ENCODE measurements at regions not wholly inside any gene's neighbourhood (a gene's known extent, or its start where the extent isn't known, plus 50 kb on each side); places are given as distances from the start of the nearest gene placed in this dataset.

GRCh38 chr1:87833166-87833565 lies 504.5 kb downstream of the LMO4 start:
- no peak for TF ChIP-seq CTCF (IDR thresholded peaks at IDR 0.05)
- intact Hi-C loops (cut with DNase I, micrococcal nuclease), result no loop called here

GRCh38 chr1:87834151-87834550 lies 505.5 kb downstream of the LMO4 start:
- CTCF ChIA-PET, result no interaction called here

More at GRCh38 chr1:87833166-87833565, 504.5 kb downstream of the LMO4 start:
- Histone ChIP-seq H3K4me1 (ENCODE audit: insufficient read depth, low read length) (no peaks in the 10 kb centered on the region), H3K27ac (ENCODE audit: low read depth in 1 of 2, low read length in 2 of 2) (no peak overlapping the region), H3K36me3 (ENCODE audit: insufficient read depth, low read length) (no peaks in the 10 kb centered on the region), H3K4me3 (ENCODE audit: low read length) (no peak overlapping the region), H3K9me3 (ENCODE audit: control insufficient read depth in 1 of 2, insufficient read depth in 1 of 2, low read length in 2 of 2) (no peaks in the 10 kb centered on the region), H3K27me3 (ENCODE audit: control insufficient read depth in 1 of 2, insufficient read depth in 2 of 2, low read length in 2 of 2) (no peaks in the 10 kb centered on the region)
- CTCF ChIA-PET, result no interaction called here
- POLR2A ChIA-PET, result no interaction called here
- H3K27ac Mint-ChIP-seq, result no peak overlapping the region
- H3K4me1 Mint-ChIP-seq (ENCODE audit: low read depth), result no peaks in the 10 kb centered on the region
- ATAC-seq (ENCODE audit: poor library complexity) (no peak), DNase-seq (no peak)
- H3K36me3 Mint-ChIP-seq (ENCODE audit: low read depth), result no peaks in the 10 kb centered on the region
- H3K27me3 Mint-ChIP-seq, result no peaks in the 10 kb centered on the region
- no peaks in the 10 kb centered on the region for H3K9me3 Mint-ChIP-seq
- H3K4me3 Mint-ChIP-seq, result no peak overlapping the region

GRCh38 chr1:87834941-87835340 lies 506.3 kb downstream of the LMO4 start:
- no peaks in the 10 kb centered on the region for H3K4me1 Mint-ChIP-seq (ENCODE audit: low read depth)
- no peaks in the 10 kb centered on the region for H3K36me3 Mint-ChIP-seq (ENCODE audit: low read depth)
- H3K36me3 ChIP-seq (ENCODE audit: insufficient read depth, low read length), result no peaks in the 10 kb centered on the region
- DNase-seq, result no peak
- H3K27me3 Mint-ChIP-seq, result no peaks in the 10 kb centered on the region
- H3K27me3 ChIP-seq (ENCODE audit: control insufficient read depth in 1 of 2, insufficient read depth in 2 of 2, low read length in 2 of 2), result no peaks in the 10 kb centered on the region
- no peak overlapping the region for H3K27ac Mint-ChIP-seq
- H3K9me3 ChIP-seq (ENCODE audit: control insufficient read depth in 1 of 2, insufficient read depth in 1 of 2, low read length in 2 of 2), result no peaks in the 10 kb centered on the region
- ChIA-PET CTCF (no interaction called here), POLR2A (no interaction called here)
- no peak overlapping the region for H3K4me3 Mint-ChIP-seq
- H3K9me3 Mint-ChIP-seq, result no peaks in the 10 kb centered on the region
- intact Hi-C loops (cut with DNase I, micrococcal nuclease), result no loop called here
- ATAC-seq (ENCODE audit: poor library complexity), result no peak
- H3K4me3 ChIP-seq (ENCODE audit: low read length), result no peak overlapping the region
- no peak overlapping the region for H3K27ac ChIP-seq (ENCODE audit: low read depth in 1 of 2, low read length in 2 of 2)
- H3K4me1 ChIP-seq (ENCODE audit: insufficient read depth, low read length), result no peaks in the 10 kb centered on the region
- no peak for TF ChIP-seq CTCF (IDR thresholded peaks at IDR 0.05)

More at GRCh38 chr1:87834151-87834550, 505.5 kb downstream of the LMO4 start:
- Mint-ChIP-seq H3K4me1 (ENCODE audit: low read depth) (no peaks in the 10 kb centered on the region), H3K27me3 (no peaks in the 10 kb centered on the region), H3K4me3 (no peak overlapping the region), H3K27ac (no peak overlapping the region), H3K36me3 (ENCODE audit: low read depth) (no peaks in the 10 kb centered on the region), H3K9me3 (no peaks in the 10 kb centered on the region)
- POLR2A ChIA-PET, result no interaction called here
- H3K4me1 ChIP-seq (ENCODE audit: insufficient read depth, low read length), result no peaks in the 10 kb centered on the region
- no peaks in the 10 kb centered on the region for H3K36me3 ChIP-seq (ENCODE audit: insufficient read depth, low read length)
- no peak overlapping the region for H3K4me3 ChIP-seq (ENCODE audit: low read length)
- H3K9me3 ChIP-seq (ENCODE audit: control insufficient read depth in 1 of 2, insufficient read depth in 1 of 2, low read length in 2 of 2), result no peaks in the 10 kb centered on the region
- no peak for TF ChIP-seq CTCF (IDR thresholded peaks at IDR 0.05)
- H3K27ac ChIP-seq (ENCODE audit: low read depth in 1 of 2, low read length in 2 of 2), result no peak overlapping the region
- H3K27me3 ChIP-seq (ENCODE audit: control insufficient read depth in 1 of 2, insufficient read depth in 2 of 2, low read length in 2 of 2), result no peaks in the 10 kb centered on the region
- ATAC-seq (ENCODE audit: poor library complexity) (no peak), DNase-seq (no peak)
- intact Hi-C loops (cut with DNase I, micrococcal nuclease), result no loop called here

All from CD4-positive, alpha-beta T cell (primary cell).